ENCODE measurements at regions not wholly inside any gene's neighbourhood (a gene's known extent, or its start where the extent isn't known, plus 50 kb on each side); places are given as distances from the start of the nearest gene placed in this dataset.

DNA sequence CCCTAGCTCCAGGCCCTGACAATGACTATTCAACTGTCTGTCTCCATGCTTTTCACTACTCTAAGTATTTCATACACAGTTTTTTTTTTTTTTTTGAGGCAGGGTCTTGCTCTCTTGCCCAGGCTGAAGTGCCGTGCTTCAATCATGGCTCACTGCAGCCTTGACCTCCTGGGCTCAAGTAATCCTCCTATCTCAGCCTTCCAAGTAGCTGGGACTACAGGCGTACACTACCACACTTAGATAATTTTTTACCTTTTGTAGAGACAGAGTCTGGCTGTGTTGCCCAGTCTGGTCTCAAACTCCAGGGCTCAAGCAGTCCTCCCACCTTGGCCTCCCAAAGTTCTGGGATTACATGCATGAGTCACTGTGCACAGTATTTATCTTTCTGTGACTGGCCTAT is 815.4 kb downstream of the DACH1 start:
- TF ChIP-seq CTCF (tag by site-specific recombination; IDR thresholded peaks at IDR 0.05) (no peak), KLF10 (tag by site-specific recombination; IDR thresholded peaks at IDR 0.05) (no peak), BCL6B (tag by site-specific recombination; IDR thresholded peaks at IDR 0.05) (no peak), SP2 (tag by site-specific recombination; IDR thresholded peaks at IDR 0.05) (no peak), ZNF280D (tag by site-specific recombination; IDR thresholded peaks at IDR 0.05) (no peak), ZXDB (tag by site-specific recombination; IDR thresholded peaks at IDR 0.05) (no peak), ZNF239 (tag by site-specific recombination; IDR thresholded peaks at IDR 0.05) (no peak), YY1 (tag by site-specific recombination; IDR thresholded peaks at IDR 0.05) (no peak), KLF16 (tag by site-specific recombination; IDR thresholded peaks at IDR 0.05) (no peak)
- TF ChIP-seq, protein P1, sequence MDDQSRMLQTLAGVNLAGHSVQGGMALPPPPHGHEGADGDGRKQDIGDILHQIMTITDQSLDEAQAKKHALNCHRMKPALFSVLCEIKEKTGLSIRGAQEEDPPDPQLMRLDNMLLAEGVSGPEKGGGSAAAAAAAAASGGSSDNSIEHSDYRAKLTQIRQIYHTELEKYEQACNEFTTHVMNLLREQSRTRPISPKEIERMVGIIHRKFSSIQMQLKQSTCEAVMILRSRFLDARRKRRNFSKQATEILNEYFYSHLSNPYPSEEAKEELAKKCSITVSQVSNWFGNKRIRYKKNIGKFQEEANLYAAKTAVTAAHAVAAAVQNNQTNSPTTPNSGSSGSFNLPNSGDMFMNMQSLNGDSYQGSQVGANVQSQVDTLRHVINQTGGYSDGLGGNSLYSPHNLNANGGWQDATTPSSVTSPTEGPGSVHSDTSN (CRISPR knock-in tag; IDR thresholded peaks at IDR 0.05): no peak

Measured in HEK293 (cell line).